ENCODE measurements at regions not wholly inside any gene's neighbourhood (a gene's known extent, or its start where the extent isn't known, plus 50 kb on each side); places are given as distances from the start of the nearest gene placed in this dataset.

- DNase-seq (ENCODE audit: low spot score) (no peak), FAIRE-seq (no peak)
Observed at GRCh38 chr15:73001840-73002239, 50.4 kb upstream of the NEO1 start.

GRCh38 chr15:73000293-73000692 is 52.0 kb upstream of the NEO1 start:
- FAIRE-seq (no peak), DNase-seq (ENCODE audit: low spot score) (no peak)

- FAIRE-seq = no peak
- no peak for DNase-seq (ENCODE audit: low spot score)
Observed at GRCh38 chr15:72999586-72999985, 52.7 kb upstream of the NEO1 start.

GRCh38 chr15:72998681-72999466 is 53.4 kb upstream of the NEO1 start:
- DNase-seq (ENCODE audit: low spot score) = no peak
- FAIRE-seq = no peak

GRCh38 chr15:72998226-72998625 is 54.0 kb upstream of the NEO1 start:
- DNase-seq (ENCODE audit: low spot score) (no peak), FAIRE-seq (no peak)

GRCh38 chr15:72995849-72996248 is 56.4 kb upstream of the NEO1 start:
- DNase-seq (ENCODE audit: low spot score) (no peak), FAIRE-seq (no peak)

- DNase-seq (ENCODE audit: low spot score) = no peak
- no peak for FAIRE-seq
Observed at GRCh38 chr15:72994534-72995177, 57.6 kb upstream of the NEO1 start.

GRCh38 chr15:72992841-72993252 is 59.4 kb upstream of the NEO1 start:
- no peak for DNase-seq (ENCODE audit: low spot score)
- FAIRE-seq = no peak

GRCh38 chr15:72991026-72991425 is 61.2 kb upstream of the NEO1 start:
- no peak for DNase-seq (ENCODE audit: low spot score)
- no peak for FAIRE-seq

- no peak for FAIRE-seq
Observed at GRCh38 chr15:72983801-72984545, 68.3 kb upstream of the NEO1 start.

GRCh38 chr15:72982714-72983113 is 69.5 kb upstream of the NEO1 start:
- DNase-seq (ENCODE audit: low spot score) (no peak), FAIRE-seq (no peak)

More at GRCh38 chr15:72983801-72984545, 68.3 kb upstream of the NEO1 start:
- no peak for DNase-seq (ENCODE audit: low spot score)

GRCh38 chr15:72980661-72981060 is 71.6 kb upstream of the NEO1 start:
- DNase-seq (ENCODE audit: low spot score) = no peak
- FAIRE-seq = no peak

GRCh38 chr15:72979791-72980190 is 72.5 kb upstream of the NEO1 start:
- FAIRE-seq (no peak), DNase-seq (ENCODE audit: low spot score) (no peak)

- DNase-seq (ENCODE audit: low spot score) (no peak), FAIRE-seq (no peak)
Observed at GRCh38 chr15:72979308-72979707, 73.0 kb upstream of the NEO1 start.

- DNase-seq (ENCODE audit: low spot score) (no peak), FAIRE-seq (no peak)
Observed at GRCh38 chr15:72978223-72978622, 74.0 kb upstream of the NEO1 start.

- FAIRE-seq (no peak), DNase-seq (ENCODE audit: low spot score) (no peak)
Observed at GRCh38 chr15:72972362-72972761, 79.9 kb upstream of the NEO1 start.

GRCh38 chr15:72971766-72972165 is 80.5 kb upstream of the NEO1 start:
- FAIRE-seq = no peak
- no peak for DNase-seq (ENCODE audit: low spot score)

GRCh38 chr15:72970933-72971760 is 81.1 kb upstream of the NEO1 start:
- DNase-seq (ENCODE audit: low spot score) (peak; percentile 11), FAIRE-seq (peak; percentile 53)

GRCh38 chr15:72968531-72968922 is 83.7 kb upstream of the NEO1 start:
- no peak for DNase-seq (ENCODE audit: low spot score)
- no peak for FAIRE-seq

- DNase-seq (ENCODE audit: low spot score) = no peak
- no peak for FAIRE-seq
Observed at GRCh38 chr15:72967811-72968530, 84.3 kb upstream of the NEO1 start.

- FAIRE-seq (no peak), DNase-seq (ENCODE audit: low spot score) (no peak)
Observed at GRCh38 chr15:72967397-72967796, 84.9 kb upstream of the NEO1 start.
